Gastrocnemius medialis (tissue), 4 donors: ENCODE measurements at regions not wholly inside any gene's neighbourhood (a gene's known extent, or its start where the extent isn't known, plus 50 kb on each side); places are given as distances from the start of the nearest gene placed in this dataset.

ENCODE experiments used
- CTCF ChIP-seq, 5 experiments: fragments of 450-650 bp in 3 of 5; fragments of 200-600 bp in 2 of 5; sonication (generic) in 2 of 5; IDR thresholded peaks in 4 of 5; conservative IDR thresholded peaks in 1 of 5; 1 replicate in 4 of 5; 2 replicates in 1 of 5; pipeline ENCODE4 v1.5.1; 2016 to 2019; ENCODE audit warnings: antibody characterized with exemption in 5 of 5, mild to moderate bottlenecking in 3 of 5, moderate library complexity in 3 of 5
- POLR2A ChIP-seq, 2 donors: fragments of 450-650 bp; IDR thresholded peaks; one replicate each; pipeline ENCODE4 v1.6.1; 2017; ENCODE audit warnings: antibody characterized with exemption in 2 of 2, mild to moderate bottlenecking in 2 of 2, moderate library complexity in 2 of 2

- TF ChIP-seq CTCF (IDR thresholded peaks at IDR 0.05 in 4 of 5, conservative IDR thresholded peaks at IDR 0.05 in 1 of 5), result no peak
- TF ChIP-seq POLR2A (IDR thresholded peaks at IDR 0.05), result no peak
Observed at GRCh38 chr18:41624460-41624859, 330.6 kb upstream of the PIK3C3 start.
